Ovary (tissue), 7 donors: ENCODE measurements at regions not wholly inside any gene's neighbourhood (a gene's known extent, or its start where the extent isn't known, plus 50 kb on each side); places are given as distances from the start of the nearest gene placed in this dataset.

Source experiments
- DNase-seq, 5 donors: peaks; one replicate each; pipeline ENCODE4 v3.0.0-alpha.2; 2019 to 2020
- H3K27ac ChIP-seq, 2 donors: fragments of 200-600 bp; one replicate each; pipeline versions ENCODE4 v1.5.1 to v1.8.0; 2019 to 2022
- H3K27me3 ChIP-seq: fragments of 200-600 bp; one replicate; pipeline ENCODE4 v1.8.0; 2022
- H3K36me3 ChIP-seq: fragments of 200-600 bp; sonication (generic); one replicate; pipeline ENCODE4 v1.5.1; 2019
- H3K4me1 ChIP-seq: one replicate; pipeline ENCODE4 v1.8.1; 2013; ENCODE audit warnings: mild to moderate bottlenecking, moderate library complexity; ENCODE audit not compliant: insufficient read depth
- H3K4me3 ChIP-seq: fragments of 200-600 bp; sonication (generic); one replicate; pipeline ENCODE4 v1.5.1; 2017
- H3K9me3 ChIP-seq, 2 donors: fragments of 200-600 bp in 1 of 2; sonication (generic) in 1 of 2; one replicate each; pipeline versions ENCODE4 v1.5.1 to v1.8.1; 2013 to 2019; ENCODE audit warnings: mild to moderate bottlenecking in 1 of 2, moderate library complexity in 1 of 2
- EP300 ChIP-seq: sonication (generic); formaldehyde crosslinking; IDR thresholded peaks from one replicate; pipeline ENCODE4 v1.6.1; 2017; ENCODE audit warnings: antibody characterized with exemption
- POLR2A ChIP-seq: fragments of 450-650 bp; IDR thresholded peaks from one replicate; pipeline ENCODE4 v1.6.1; 2017; ENCODE audit warnings: antibody characterized with exemption, mild to moderate bottlenecking, moderate library complexity
- WGBS, 3 donors: extraction: QIAGEN DNeasy Blood & Tissue Kit in 1 of 3; methylation state at CpG; one replicate each; pipeline versions ENCODE4 v1.1.5 to v1.1.7; 2013 to 2017; 5-methylcytosine and 5-hydroxymethylcytosine counted together
- intact Hi-C, 4 donors: fragments of 100-400 bp; cut with DNase I; formaldehyde crosslinking; loops; one replicate each; pipeline versions ENCODE4 v1.11.0 to v1.15.1; 2022 to 2023
- TF ChIP-seq, protein P1 (sequence below), 3 donors: fragments of 450-650 bp in 2 of 3; fragments of 200-600 bp in 1 of 3; IDR thresholded peaks; one replicate each; pipeline versions ENCODE4 v1.5.1 to v1.8.0; 2016 to 2022; ENCODE audit warnings: antibody characterized with exemption in 3 of 3, mild to moderate bottlenecking in 1 of 3
- donor health status: DM: no; HTN: no; CAD: no; lungs with moderate emphysema.
- donor health status: DM: no; HTN: no; CAD: no.
- donor health status: Bipolar disorder and iron deficiency.
- donor health status: DM: no; HTN: no; CAD: no.
- donor health status: DM: yes; HTN: yes; CAD: no.

DNA sequence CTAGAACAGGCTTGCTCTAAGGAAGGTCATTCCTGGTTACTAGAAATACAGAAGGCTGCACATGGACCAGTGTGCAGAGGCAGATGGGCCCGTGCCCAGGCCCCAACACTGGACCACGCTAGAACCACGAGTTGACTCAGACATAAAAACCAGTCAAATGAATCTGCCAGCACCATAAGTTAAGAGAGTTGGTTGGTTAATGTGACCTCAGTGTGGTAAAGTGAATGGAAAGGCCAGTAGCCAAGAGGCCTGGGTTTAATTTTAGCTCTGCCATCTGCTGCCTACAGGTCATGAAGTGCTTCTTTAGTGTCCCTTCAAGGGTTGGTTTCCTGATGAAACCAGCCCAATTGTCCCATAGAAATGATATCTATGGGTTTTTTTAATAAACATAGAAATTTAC is 329.6 kb upstream of the NRP1 start:
- Histone ChIP-seq H3K4me3 (no peak overlapping the region), H3K36me3 (no peaks in the 10 kb centered on the region), H3K27me3 (no peaks in the 10 kb centered on the region), H3K27ac (no peak overlapping the region), H3K4me1 (peaks cover 4% of the 10 kb centered on the region), H3K9me3 (no peaks in the 10 kb centered on the region)
- intact Hi-C loops = no loop called here
- 88 to 93% (median 92%) methylated on average over 3 of the region's 3 CpGs for WGBS, 3 donors
- DNase-seq = no peak
- TF ChIP-seq, protein P1, sequence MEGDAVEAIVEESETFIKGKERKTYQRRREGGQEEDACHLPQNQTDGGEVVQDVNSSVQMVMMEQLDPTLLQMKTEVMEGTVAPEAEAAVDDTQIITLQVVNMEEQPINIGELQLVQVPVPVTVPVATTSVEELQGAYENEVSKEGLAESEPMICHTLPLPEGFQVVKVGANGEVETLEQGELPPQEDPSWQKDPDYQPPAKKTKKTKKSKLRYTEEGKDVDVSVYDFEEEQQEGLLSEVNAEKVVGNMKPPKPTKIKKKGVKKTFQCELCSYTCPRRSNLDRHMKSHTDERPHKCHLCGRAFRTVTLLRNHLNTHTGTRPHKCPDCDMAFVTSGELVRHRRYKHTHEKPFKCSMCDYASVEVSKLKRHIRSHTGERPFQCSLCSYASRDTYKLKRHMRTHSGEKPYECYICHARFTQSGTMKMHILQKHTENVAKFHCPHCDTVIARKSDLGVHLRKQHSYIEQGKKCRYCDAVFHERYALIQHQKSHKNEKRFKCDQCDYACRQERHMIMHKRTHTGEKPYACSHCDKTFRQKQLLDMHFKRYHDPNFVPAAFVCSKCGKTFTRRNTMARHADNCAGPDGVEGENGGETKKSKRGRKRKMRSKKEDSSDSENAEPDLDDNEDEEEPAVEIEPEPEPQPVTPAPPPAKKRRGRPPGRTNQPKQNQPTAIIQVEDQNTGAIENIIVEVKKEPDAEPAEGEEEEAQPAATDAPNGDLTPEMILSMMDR (IDR thresholded peaks at IDR 0.05) = no peak
- TF ChIP-seq EP300 = no peak
- no peak for TF ChIP-seq POLR2A

DNA sequence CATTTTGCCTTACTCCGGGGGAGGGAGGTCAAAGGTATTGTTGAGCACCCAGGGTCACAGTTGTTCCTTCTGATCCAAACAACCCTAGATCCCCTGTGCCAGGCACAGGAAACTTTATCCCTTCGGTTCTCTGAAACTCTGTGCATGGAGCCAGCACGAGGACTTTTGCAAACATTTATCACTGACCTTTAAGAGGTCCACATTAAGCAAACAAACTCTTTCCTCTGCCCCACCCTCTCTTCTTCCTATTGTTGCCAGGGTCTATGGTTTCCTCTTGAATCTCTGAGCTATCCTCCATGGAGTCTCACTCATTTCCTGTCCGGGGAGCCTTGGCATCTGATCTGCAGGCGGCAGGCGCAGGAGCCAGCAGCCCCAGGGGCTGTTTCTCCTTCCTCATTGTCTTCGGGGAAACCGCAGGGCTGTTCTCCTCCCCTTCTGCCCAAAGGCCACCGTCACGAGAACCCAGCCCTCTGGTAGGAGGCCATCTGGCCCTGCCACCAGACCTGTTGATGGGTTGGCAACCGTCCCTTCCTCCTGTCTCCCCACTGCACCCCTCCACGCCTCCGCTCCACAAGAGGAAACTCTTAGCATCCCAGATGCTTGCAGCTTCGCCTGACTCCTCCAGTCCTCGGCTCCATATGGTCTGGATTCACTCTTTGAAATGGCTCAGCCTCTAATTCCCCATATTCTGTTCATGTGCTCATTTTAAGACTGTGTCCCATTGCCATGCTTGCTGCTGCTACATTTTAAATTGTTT is 327.3 kb upstream of the NRP1 start:
- WGBS, 3 donors = 74 to 85% (median 81%) methylated on average over 15 of the region's 15 CpGs
- peak in 4 of 5 donors; percentile 18 to 32 (median 20) for DNase-seq
- TF ChIP-seq EP300 = no peak
- TF ChIP-seq, protein P1 (IDR thresholded peaks at IDR 0.05) = no peak
- TF ChIP-seq POLR2A = no peak
- Histone ChIP-seq H3K27me3 (no peaks in the 10 kb centered on the region), H3K4me1 (peaks cover 4% of the 10 kb centered on the region), H3K9me3 (no peaks in the 10 kb centered on the region), H3K27ac (no peak overlapping the region), H3K36me3 (no peaks in the 10 kb centered on the region), H3K4me3 (no peak overlapping the region)
- intact Hi-C loops = no loop called here

DNA sequence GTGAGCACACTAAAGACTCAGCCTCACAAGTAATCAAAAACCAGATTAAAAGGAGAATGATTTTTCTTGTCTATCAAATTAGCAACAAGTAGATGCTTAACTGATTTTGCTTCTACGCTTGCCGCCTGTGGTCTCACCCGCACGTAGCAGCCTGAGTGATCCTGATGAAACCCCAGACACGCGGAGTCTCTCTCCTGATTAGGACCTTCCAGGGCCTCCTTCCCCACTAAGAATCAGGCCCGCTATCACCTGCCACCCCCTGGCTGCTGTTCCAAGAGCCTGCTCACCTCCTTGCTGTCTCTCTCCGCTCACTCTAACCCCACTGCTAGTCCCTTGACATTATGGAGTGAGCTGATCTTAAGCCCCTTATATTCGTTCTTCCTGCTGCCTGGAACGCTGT is 325.9 kb upstream of the NRP1 start:
- TF ChIP-seq POLR2A = no peak
- TF ChIP-seq, protein P1 (IDR thresholded peaks at IDR 0.05) = no peak
- no peak for TF ChIP-seq EP300
- no peaks in the 10 kb centered on the region for H3K9me3 ChIP-seq
- H3K4me1 ChIP-seq = peaks cover 4% of the 10 kb centered on the region
- no peaks in the 10 kb centered on the region for H3K36me3 ChIP-seq
- no peak overlapping the region for H3K4me3 ChIP-seq
- WGBS, 3 donors = 95 to 96% (median 95%) methylated on average over 10 of the region's 10 CpGs
- H3K27ac ChIP-seq = no peak overlapping the region
- H3K27me3 ChIP-seq = no peaks in the 10 kb centered on the region
- DNase-seq = no peak
- intact Hi-C loops = no loop called here

DNA sequence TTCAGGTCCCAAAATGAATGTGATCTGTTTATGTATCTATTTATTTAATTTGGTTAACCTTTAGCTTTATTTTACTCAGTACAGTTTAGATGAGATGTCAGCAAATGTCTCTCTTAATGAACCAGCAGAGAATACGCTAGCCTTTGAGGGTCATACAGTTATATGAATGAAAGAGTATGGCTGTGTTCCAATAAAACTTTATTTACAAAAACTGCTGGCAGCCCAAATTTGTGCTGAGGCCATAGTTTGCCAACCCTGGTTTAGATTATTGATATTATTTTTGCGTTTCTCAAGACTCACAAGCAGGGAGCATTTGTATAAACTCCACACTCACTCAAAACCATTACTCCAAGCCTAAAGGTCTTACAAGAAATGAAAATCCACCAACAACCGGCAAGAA is 323.4 kb upstream of the NRP1 start:
- DNase-seq = no peak
- H3K36me3 ChIP-seq = no peaks in the 10 kb centered on the region
- H3K9me3 ChIP-seq = no peaks in the 10 kb centered on the region
- no peak overlapping the region for H3K4me3 ChIP-seq
- 54 to 75% (median 57%) methylated on average over 3 of the region's 3 CpGs for WGBS, 3 donors
- TF ChIP-seq EP300 (no peak), POLR2A (no peak)
- TF ChIP-seq, protein P1 (IDR thresholded peaks at IDR 0.05) = no peak
- intact Hi-C loops = no loop called here
- peaks cover 4% of the 10 kb centered on the region for H3K4me1 ChIP-seq
- no peak overlapping the region for H3K27ac ChIP-seq
- no peaks in the 10 kb centered on the region for H3K27me3 ChIP-seq
